ENCODE measurements at regions not wholly inside any gene's neighbourhood (a gene's known extent, or its start where the extent isn't known, plus 50 kb on each side); places are given as distances from the start of the nearest gene placed in this dataset.

DNA sequence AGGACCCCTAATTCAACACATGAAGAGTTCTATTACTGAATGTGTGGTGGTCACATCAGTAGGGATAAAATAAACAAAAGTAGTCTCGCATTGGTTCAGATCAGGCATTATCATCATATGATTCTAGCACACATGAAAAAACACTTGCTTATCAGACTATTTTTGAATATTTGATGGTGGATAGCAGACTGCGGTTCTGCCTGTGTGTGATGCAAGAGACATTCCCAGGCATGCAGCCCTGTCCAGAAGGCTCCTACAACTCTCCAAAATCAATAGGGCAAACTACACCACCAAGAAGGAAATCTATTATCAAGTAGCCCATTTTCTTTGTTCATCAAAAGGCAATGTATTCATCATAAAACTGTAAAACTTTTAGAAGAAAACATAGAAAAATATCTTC lies 304.7 kb downstream of the DUSP10 start:
- WGBS = 97% methylated on average over 2 of the region's 2 CpGs
- Histone ChIP-seq H3K4me1 (ENCODE audit: control insufficient read depth in 2 of 2, insufficient read depth in 2 of 2, low read length in 2 of 2) (no peaks in the 10 kb centered on the region), H3K27me3 (ENCODE audit: control insufficient read depth in 2 of 2, insufficient read depth in 1 of 2, low read length in 1 of 2) (no peaks in the 10 kb centered on the region), H3K36me3 (ENCODE audit: control insufficient read depth in 2 of 2, insufficient read depth in 2 of 2, low read length in 1 of 2) (no peaks in the 10 kb centered on the region), H3K27ac (ENCODE audit: low read depth in 1 of 2, low read length in 1 of 2) (no peak overlapping the region), H3K4me3 (ENCODE audit: low read length in 2 of 2) (no peak overlapping the region), H3K9me3 (ENCODE audit: control insufficient read depth in 2 of 2, insufficient read depth in 1 of 2, low read length in 1 of 2) (no peaks in the 10 kb centered on the region)
- no peak for DNase-seq (ENCODE audit: low read depth in 6 of 9, low spot score in 9 of 9)

DNA sequence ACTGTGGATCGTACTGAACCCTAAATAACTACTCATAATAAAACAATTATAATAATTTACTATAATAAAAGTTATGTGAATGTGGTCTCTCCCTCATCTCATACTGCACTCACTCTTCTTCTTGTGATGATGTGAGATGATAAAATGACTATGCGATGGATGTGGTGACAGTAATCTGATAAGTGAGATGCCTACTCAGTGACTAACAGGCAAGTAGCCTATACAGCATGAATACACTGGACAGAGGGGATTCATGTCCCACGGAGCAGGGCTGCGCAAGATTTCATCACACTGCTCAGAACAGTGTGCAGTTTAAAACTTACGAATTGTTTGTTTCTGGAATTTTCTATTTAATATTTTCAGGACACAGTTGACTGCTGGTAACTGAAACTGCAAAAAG lies 304.0 kb downstream of the DUSP10 start:
- WGBS = 97% methylated on average over 5 of the region's 5 CpGs
- Histone ChIP-seq H3K9me3 (ENCODE audit: control insufficient read depth in 2 of 2, insufficient read depth in 1 of 2, low read length in 1 of 2) (no peaks in the 10 kb centered on the region), H3K27ac (ENCODE audit: low read depth in 1 of 2, low read length in 1 of 2) (no peak overlapping the region), H3K27me3 (ENCODE audit: control insufficient read depth in 2 of 2, insufficient read depth in 1 of 2, low read length in 1 of 2) (no peaks in the 10 kb centered on the region), H3K36me3 (ENCODE audit: control insufficient read depth in 2 of 2, insufficient read depth in 2 of 2, low read length in 1 of 2) (no peaks in the 10 kb centered on the region), H3K4me3 (ENCODE audit: low read length in 2 of 2) (no peak overlapping the region), H3K4me1 (ENCODE audit: control insufficient read depth in 2 of 2, insufficient read depth in 2 of 2, low read length in 2 of 2) (no peaks in the 10 kb centered on the region)
- no peak for DNase-seq (ENCODE audit: low read depth in 6 of 9, low spot score in 9 of 9)

DNA sequence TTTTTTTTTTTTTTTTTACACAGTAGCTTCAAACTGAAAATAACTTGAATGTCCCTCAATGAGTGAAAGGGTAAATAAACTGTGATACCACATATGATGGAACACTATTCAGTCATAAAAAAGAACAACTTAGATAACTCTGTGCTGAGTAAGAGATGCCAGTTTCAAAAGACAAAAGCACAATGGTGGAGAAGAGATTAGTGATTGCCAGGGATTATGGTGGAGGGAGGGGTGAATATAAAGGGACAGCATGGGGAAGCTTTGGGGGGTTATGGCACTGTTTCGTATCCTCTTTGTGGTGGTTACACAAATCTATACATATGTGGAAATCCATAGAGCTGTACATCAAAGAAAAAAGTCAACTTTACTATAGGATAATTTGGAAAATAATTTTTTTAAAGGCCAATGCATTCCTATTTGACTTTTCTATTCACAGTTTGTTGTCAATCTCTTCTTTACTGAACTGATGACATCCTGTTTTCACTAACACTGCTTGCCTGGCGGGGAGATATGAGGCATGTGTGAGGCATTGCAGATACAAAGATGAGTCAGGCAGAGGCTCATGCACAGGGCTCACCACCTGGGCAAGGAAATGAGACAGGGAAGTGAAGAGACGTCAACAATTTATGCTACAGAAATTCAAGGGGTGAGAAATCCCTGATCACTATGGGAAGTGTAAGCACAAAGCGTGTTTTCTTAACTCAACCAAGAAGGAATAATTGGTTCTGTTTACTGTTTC lies 302.7 kb downstream of the DUSP10 start:
- H3K36me3 ChIP-seq (ENCODE audit: control insufficient read depth in 2 of 2, insufficient read depth in 2 of 2, low read length in 1 of 2) = no peaks in the 10 kb centered on the region
- 61% methylated on average over 4 of the region's 4 CpGs for WGBS
- H3K9me3 ChIP-seq (ENCODE audit: control insufficient read depth in 2 of 2, insufficient read depth in 1 of 2, low read length in 1 of 2) = no peaks in the 10 kb centered on the region
- DNase-seq (ENCODE audit: low read depth in 6 of 9, low spot score in 9 of 9) = peak in 2 of 9 donors; percentile 10 to 26
- no peak overlapping the region for H3K4me3 ChIP-seq (ENCODE audit: low read length in 2 of 2)
- no peaks in the 10 kb centered on the region for H3K4me1 ChIP-seq (ENCODE audit: control insufficient read depth in 2 of 2, insufficient read depth in 2 of 2, low read length in 2 of 2)
- no peaks in the 10 kb centered on the region for H3K27me3 ChIP-seq (ENCODE audit: control insufficient read depth in 2 of 2, insufficient read depth in 1 of 2, low read length in 1 of 2)
- H3K27ac ChIP-seq (ENCODE audit: low read depth in 1 of 2, low read length in 1 of 2) = no peak overlapping the region

DNA sequence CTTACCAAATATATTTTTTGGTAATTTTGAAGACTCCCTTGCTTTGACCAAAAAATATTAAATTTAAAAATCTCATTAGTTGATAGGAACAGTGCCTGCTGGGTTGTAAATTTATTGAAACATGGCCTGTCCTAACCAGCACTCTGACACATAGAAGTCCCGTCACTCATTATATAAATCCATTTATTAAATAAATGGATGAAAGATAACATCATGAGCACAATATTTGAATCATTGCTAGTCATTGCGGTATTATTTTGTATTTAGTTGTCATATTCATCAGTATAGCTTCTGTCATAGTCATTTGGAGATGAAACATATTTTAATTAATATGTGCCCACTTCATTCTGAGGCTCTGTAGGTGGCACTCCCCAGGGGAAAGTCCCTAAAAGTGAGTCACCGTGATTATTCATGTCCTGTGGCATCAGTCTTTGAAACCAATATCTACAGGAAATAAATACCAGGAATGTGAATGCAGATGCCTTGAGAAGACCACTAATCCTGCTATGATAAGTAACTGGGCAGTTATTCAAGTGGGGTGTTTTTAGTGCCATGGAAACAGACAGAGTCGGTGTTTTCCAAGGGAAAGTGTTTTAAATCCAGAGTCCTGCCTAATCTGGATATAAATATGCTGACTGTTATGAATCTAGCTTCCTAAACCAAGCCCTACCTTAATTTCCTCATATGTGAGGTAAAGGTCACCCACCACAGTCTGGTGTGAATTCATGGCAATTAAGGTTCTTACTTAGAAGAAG lies 302.0 kb downstream of the DUSP10 start:
- DNase-seq (ENCODE audit: low read depth in 6 of 9, low spot score in 9 of 9) = peak in 1 of 9 donors; percentile 16
- WGBS = 84% methylated on average over 4 of the region's 4 CpGs
- Histone ChIP-seq H3K4me1 (ENCODE audit: control insufficient read depth in 2 of 2, insufficient read depth in 2 of 2, low read length in 2 of 2) (no peaks in the 10 kb centered on the region), H3K36me3 (ENCODE audit: control insufficient read depth in 2 of 2, insufficient read depth in 2 of 2, low read length in 1 of 2) (no peaks in the 10 kb centered on the region), H3K27me3 (ENCODE audit: control insufficient read depth in 2 of 2, insufficient read depth in 1 of 2, low read length in 1 of 2) (no peaks in the 10 kb centered on the region), H3K9me3 (ENCODE audit: control insufficient read depth in 2 of 2, insufficient read depth in 1 of 2, low read length in 1 of 2) (no peaks in the 10 kb centered on the region), H3K27ac (ENCODE audit: low read depth in 1 of 2, low read length in 1 of 2) (peak overlapping the region in 1 of 2 donors; percentile 52), H3K4me3 (ENCODE audit: low read length in 2 of 2) (no peak overlapping the region)

DNA sequence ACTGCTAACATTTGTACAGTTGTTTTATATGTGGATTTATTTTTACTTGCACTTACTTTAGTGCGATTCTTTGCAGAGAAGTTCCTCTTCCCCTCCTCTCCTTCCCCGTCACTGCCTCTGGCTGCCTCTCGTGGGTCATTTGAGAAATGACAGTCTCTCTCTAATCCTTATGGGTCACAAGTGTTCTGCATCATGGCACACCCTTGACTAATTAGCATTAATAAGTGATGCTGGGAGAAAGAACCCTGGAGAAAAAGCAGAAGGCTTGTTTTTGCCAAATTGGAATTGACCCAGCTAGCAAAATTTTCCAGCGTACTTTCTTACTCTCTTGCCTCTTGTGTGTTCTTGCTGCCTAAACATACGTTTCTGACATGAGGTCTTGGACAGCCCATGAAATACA lies 301.2 kb downstream of the DUSP10 start:
- Histone ChIP-seq H3K27ac (ENCODE audit: low read depth in 1 of 2, low read length in 1 of 2) (peak overlapping the region in 1 of 2 donors; percentile 52), H3K27me3 (ENCODE audit: control insufficient read depth in 2 of 2, insufficient read depth in 1 of 2, low read length in 1 of 2) (no peaks in the 10 kb centered on the region), H3K9me3 (ENCODE audit: control insufficient read depth in 2 of 2, insufficient read depth in 1 of 2, low read length in 1 of 2) (no peaks in the 10 kb centered on the region), H3K4me3 (ENCODE audit: low read length in 2 of 2) (no peak overlapping the region), H3K36me3 (ENCODE audit: control insufficient read depth in 2 of 2, insufficient read depth in 2 of 2, low read length in 1 of 2) (no peaks in the 10 kb centered on the region), H3K4me1 (ENCODE audit: control insufficient read depth in 2 of 2, insufficient read depth in 2 of 2, low read length in 2 of 2) (no peaks in the 10 kb centered on the region)
- no peak for DNase-seq (ENCODE audit: low read depth in 6 of 9, low spot score in 9 of 9)
- WGBS = 59% methylated on average over 5 of the region's 5 CpGs

DNA sequence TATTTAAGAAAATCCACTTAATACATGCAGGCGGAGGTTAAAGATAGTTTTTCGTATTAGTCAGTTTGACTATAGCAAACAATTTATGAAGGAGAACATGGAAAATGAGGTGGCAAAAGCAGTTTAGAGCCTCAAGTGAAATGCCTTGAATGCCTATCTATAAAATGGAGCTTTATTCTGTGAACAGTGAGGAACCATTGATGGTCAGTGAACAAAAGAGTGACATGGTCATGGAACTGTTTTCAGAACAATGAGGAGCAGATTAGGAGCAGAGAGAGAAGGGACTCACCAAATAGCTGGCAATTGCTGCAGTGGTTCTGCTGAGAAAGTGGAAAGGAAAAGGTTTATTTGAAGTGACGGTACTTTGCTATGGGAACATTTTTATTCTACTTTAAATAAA lies 299.8 kb downstream of the DUSP10 start:
- no peaks in the 10 kb centered on the region for H3K36me3 ChIP-seq (ENCODE audit: control insufficient read depth in 2 of 2, insufficient read depth in 2 of 2, low read length in 1 of 2)
- H3K27me3 ChIP-seq (ENCODE audit: control insufficient read depth in 2 of 2, insufficient read depth in 1 of 2, low read length in 1 of 2) = no peaks in the 10 kb centered on the region
- H3K4me1 ChIP-seq (ENCODE audit: control insufficient read depth in 2 of 2, insufficient read depth in 2 of 2, low read length in 2 of 2) = no peaks in the 10 kb centered on the region
- WGBS = 81% methylated on average over 3 of the region's 3 CpGs
- no peak for DNase-seq (ENCODE audit: low read depth in 6 of 9, low spot score in 9 of 9)
- no peak overlapping the region for H3K27ac ChIP-seq (ENCODE audit: low read depth in 1 of 2, low read length in 1 of 2)
- no peaks in the 10 kb centered on the region for H3K9me3 ChIP-seq (ENCODE audit: control insufficient read depth in 2 of 2, insufficient read depth in 1 of 2, low read length in 1 of 2)
- H3K4me3 ChIP-seq (ENCODE audit: low read length in 2 of 2) = no peak overlapping the region

DNA sequence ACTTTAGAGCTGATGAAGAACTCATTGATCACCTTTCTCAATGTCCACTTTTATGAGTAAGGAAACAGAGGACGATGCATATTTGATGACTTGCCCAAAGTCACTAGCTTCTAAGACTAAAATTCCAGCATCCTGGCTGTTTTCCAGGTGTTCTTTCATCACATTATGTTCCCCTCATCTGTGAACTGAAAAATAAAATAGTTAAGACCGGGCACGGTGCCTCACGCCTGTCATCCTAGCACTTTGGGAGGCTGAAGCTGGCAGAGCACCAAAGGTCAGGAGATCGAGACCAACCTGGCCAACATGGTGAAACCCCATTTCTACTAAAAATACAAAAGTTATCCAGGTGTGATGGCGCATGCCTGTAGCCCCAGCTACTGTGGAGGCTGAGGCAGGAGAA lies 297.5 kb downstream of the DUSP10 start:
- Histone ChIP-seq H3K4me3 (ENCODE audit: low read length in 2 of 2) (no peak overlapping the region), H3K36me3 (ENCODE audit: control insufficient read depth in 2 of 2, insufficient read depth in 2 of 2, low read length in 1 of 2) (no peaks in the 10 kb centered on the region), H3K27ac (ENCODE audit: low read depth in 1 of 2, low read length in 1 of 2) (no peak overlapping the region), H3K27me3 (ENCODE audit: control insufficient read depth in 2 of 2, insufficient read depth in 1 of 2, low read length in 1 of 2) (no peaks in the 10 kb centered on the region), H3K9me3 (ENCODE audit: control insufficient read depth in 2 of 2, insufficient read depth in 1 of 2, low read length in 1 of 2) (no peaks in the 10 kb centered on the region), H3K4me1 (ENCODE audit: control insufficient read depth in 2 of 2, insufficient read depth in 2 of 2, low read length in 2 of 2) (no peaks in the 10 kb centered on the region)
- DNase-seq (ENCODE audit: low read depth in 6 of 9, low spot score in 9 of 9) = no peak
- 94% methylated on average over 6 of the region's 6 CpGs for WGBS

DNA sequence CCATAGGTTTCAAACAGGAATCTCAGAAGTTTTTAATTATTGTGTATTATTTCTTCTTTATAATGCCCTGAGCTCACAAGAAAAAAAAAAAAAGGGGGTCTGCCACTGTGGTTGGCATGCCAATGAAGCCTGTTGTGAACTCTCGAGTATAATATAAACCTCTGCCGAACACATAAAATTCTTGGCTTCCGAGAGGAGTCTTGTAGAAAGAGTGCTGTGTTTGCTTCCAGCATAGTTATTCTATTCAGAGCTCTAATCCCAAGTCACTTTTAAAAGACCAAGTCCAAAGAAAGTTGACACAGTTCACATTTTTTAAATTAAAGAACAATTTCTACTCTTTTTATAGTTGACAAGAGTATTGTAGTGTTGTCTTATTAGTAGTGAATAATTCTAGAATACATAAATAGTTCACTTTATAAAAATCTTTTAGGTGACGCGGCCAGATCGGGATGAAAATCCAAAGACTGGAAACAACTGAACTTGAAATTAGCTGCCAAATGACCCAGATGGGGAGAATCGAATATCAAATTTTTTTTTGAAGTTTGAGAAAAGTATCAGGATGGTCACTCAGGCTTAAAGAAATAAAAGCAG lies 293.2 kb downstream of the DUSP10 start:
- Histone ChIP-seq H3K9me3 (ENCODE audit: control insufficient read depth in 2 of 2, insufficient read depth in 1 of 2, low read length in 1 of 2) (no peaks in the 10 kb centered on the region), H3K4me3 (ENCODE audit: low read length in 2 of 2) (no peak overlapping the region), H3K27ac (ENCODE audit: low read depth in 1 of 2, low read length in 1 of 2) (no peak overlapping the region), H3K27me3 (ENCODE audit: control insufficient read depth in 2 of 2, insufficient read depth in 1 of 2, low read length in 1 of 2) (no peaks in the 10 kb centered on the region), H3K36me3 (ENCODE audit: control insufficient read depth in 2 of 2, insufficient read depth in 2 of 2, low read length in 1 of 2) (no peaks in the 10 kb centered on the region), H3K4me1 (ENCODE audit: control insufficient read depth in 2 of 2, insufficient read depth in 2 of 2, low read length in 2 of 2) (no peaks in the 10 kb centered on the region)
- 97% methylated on average over 7 of the region's 7 CpGs for WGBS
- no peak for DNase-seq (ENCODE audit: low read depth in 6 of 9, low spot score in 9 of 9)

DNA sequence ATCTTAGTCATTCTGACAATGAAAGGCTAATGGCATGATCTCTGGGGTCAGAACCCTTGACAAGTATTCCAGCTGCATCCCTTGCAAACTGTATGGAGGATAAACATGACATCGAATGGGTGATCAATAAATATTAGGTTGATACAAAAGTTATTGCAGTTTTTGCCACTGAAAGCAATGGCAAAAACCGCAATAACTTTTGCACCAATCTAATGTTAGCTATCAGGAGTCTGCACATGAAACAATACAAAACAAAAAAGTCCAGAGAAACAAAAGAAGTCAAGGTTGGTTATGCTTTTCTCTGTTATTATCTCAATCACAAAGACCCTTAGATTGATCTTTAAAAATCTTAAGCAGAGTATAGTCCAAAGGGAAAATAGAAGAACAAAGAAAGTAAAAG lies 292.7 kb downstream of the DUSP10 start:
- H3K36me3 ChIP-seq (ENCODE audit: control insufficient read depth in 2 of 2, insufficient read depth in 2 of 2, low read length in 1 of 2) = no peaks in the 10 kb centered on the region
- H3K4me1 ChIP-seq (ENCODE audit: control insufficient read depth in 2 of 2, insufficient read depth in 2 of 2, low read length in 2 of 2) = no peaks in the 10 kb centered on the region
- H3K27me3 ChIP-seq (ENCODE audit: control insufficient read depth in 2 of 2, insufficient read depth in 1 of 2, low read length in 1 of 2) = no peaks in the 10 kb centered on the region
- no peak overlapping the region for H3K4me3 ChIP-seq (ENCODE audit: low read length in 2 of 2)
- no peak for DNase-seq (ENCODE audit: low read depth in 6 of 9, low spot score in 9 of 9)
- 95% methylated on average over 2 of the region's 2 CpGs for WGBS
- H3K9me3 ChIP-seq (ENCODE audit: control insufficient read depth in 2 of 2, insufficient read depth in 1 of 2, low read length in 1 of 2) = no peaks in the 10 kb centered on the region
- H3K27ac ChIP-seq (ENCODE audit: low read depth in 1 of 2, low read length in 1 of 2) = no peak overlapping the region
